ENCODE measurements at regions not wholly inside any gene's neighbourhood (a gene's known extent, or its start where the extent isn't known, plus 50 kb on each side); places are given as distances from the start of the nearest gene placed in this dataset.

- no peaks in the 10 kb centered on the region for H3K9me3 Mint-ChIP-seq
- no peaks in the 10 kb centered on the region for H3K36me3 Mint-ChIP-seq (ENCODE audit: low read depth)
- H3K36me3 ChIP-seq (ENCODE audit: insufficient read depth, low read length), result no peaks in the 10 kb centered on the region
- ChIA-PET CTCF (no interaction called here), POLR2A (no interaction called here)
- intact Hi-C loops (cut with DNase I, micrococcal nuclease), result no loop called here
- H3K27ac Mint-ChIP-seq, result no peak overlapping the region
- no peak overlapping the region for H3K4me3 ChIP-seq (ENCODE audit: low read length)
- no peaks in the 10 kb centered on the region for H3K27me3 ChIP-seq (ENCODE audit: control insufficient read depth in 1 of 2, insufficient read depth in 2 of 2, low read length in 2 of 2)
- no peak overlapping the region for H3K27ac ChIP-seq (ENCODE audit: low read depth in 1 of 2, low read length in 2 of 2)
- no peak for TF ChIP-seq CTCF (IDR thresholded peaks at IDR 0.05)
- H3K27me3 Mint-ChIP-seq, result no peaks in the 10 kb centered on the region
- H3K4me1 ChIP-seq (ENCODE audit: insufficient read depth, low read length), result peaks cover 15% of the 10 kb centered on the region
- H3K4me1 Mint-ChIP-seq (ENCODE audit: low read depth), result peaks cover 14% of the 10 kb centered on the region
- H3K4me3 Mint-ChIP-seq, result no peak overlapping the region
- ATAC-seq (ENCODE audit: poor library complexity), result no peak
- H3K9me3 ChIP-seq (ENCODE audit: control insufficient read depth in 1 of 2, insufficient read depth in 1 of 2, low read length in 2 of 2), result peaks cover 0 to 3% of the 10 kb centered on the region in 2 experiments
- DNase-seq, result peak in 3 of 14 experiments; percentile 27 to 41 (median 37)
These were observed 112.2 kb upstream of the SLC4A7 start for GRCh38 chr3:27596334-27596841.

GRCh38 chr3:27594096-27594690, 110.0 kb upstream of the SLC4A7 start:
- H3K4me1 ChIP-seq (ENCODE audit: insufficient read depth, low read length), result peaks cover 31% of the 10 kb centered on the region
- no peak overlapping the region for H3K27ac ChIP-seq (ENCODE audit: low read depth in 1 of 2, low read length in 2 of 2)
- no peaks in the 10 kb centered on the region for H3K27me3 Mint-ChIP-seq
- ChIA-PET CTCF (no interaction called here), POLR2A (no interaction called here)
- no peak overlapping the region for H3K27ac Mint-ChIP-seq
- no peaks in the 10 kb centered on the region for H3K9me3 Mint-ChIP-seq
- no peaks in the 10 kb centered on the region for H3K27me3 ChIP-seq (ENCODE audit: control insufficient read depth in 1 of 2, insufficient read depth in 2 of 2, low read length in 2 of 2)
- no peak for ATAC-seq (ENCODE audit: poor library complexity)
- H3K36me3 Mint-ChIP-seq (ENCODE audit: low read depth), result no peaks in the 10 kb centered on the region
- DNase-seq, result no peak
- H3K36me3 ChIP-seq (ENCODE audit: insufficient read depth, low read length), result no peaks in the 10 kb centered on the region
- intact Hi-C loops (cut with DNase I, micrococcal nuclease), result no loop called here
- H3K9me3 ChIP-seq (ENCODE audit: control insufficient read depth in 1 of 2, insufficient read depth in 1 of 2, low read length in 2 of 2), result no peaks in the 10 kb centered on the region
- no peak for TF ChIP-seq CTCF (IDR thresholded peaks at IDR 0.05)
- H3K4me3 ChIP-seq (ENCODE audit: low read length), result no peak overlapping the region
- H3K4me3 Mint-ChIP-seq, result no peak overlapping the region
- H3K4me1 Mint-ChIP-seq (ENCODE audit: low read depth), result peaks cover 31% of the 10 kb centered on the region

GRCh38 chr3:27593173-27593572, 109.0 kb upstream of the SLC4A7 start:
- Histone ChIP-seq H3K27ac (ENCODE audit: low read depth in 1 of 2, low read length in 2 of 2) (no peak overlapping the region), H3K4me3 (ENCODE audit: low read length) (no peak overlapping the region), H3K36me3 (ENCODE audit: insufficient read depth, low read length) (no peaks in the 10 kb centered on the region), H3K4me1 (ENCODE audit: insufficient read depth, low read length) (peaks cover 31% of the 10 kb centered on the region), H3K9me3 (ENCODE audit: control insufficient read depth in 1 of 2, insufficient read depth in 1 of 2, low read length in 2 of 2) (no peaks in the 10 kb centered on the region), H3K27me3 (ENCODE audit: control insufficient read depth in 1 of 2, insufficient read depth in 2 of 2, low read length in 2 of 2) (no peaks in the 10 kb centered on the region)
- ATAC-seq (ENCODE audit: poor library complexity), result no peak
- no peaks in the 10 kb centered on the region for H3K27me3 Mint-ChIP-seq
- H3K36me3 Mint-ChIP-seq (ENCODE audit: low read depth), result no peaks in the 10 kb centered on the region
- no peak overlapping the region for H3K4me3 Mint-ChIP-seq
- no peaks in the 10 kb centered on the region for H3K9me3 Mint-ChIP-seq
- CTCF ChIA-PET, result no interaction called here
- DNase-seq, result no peak
- intact Hi-C loops (cut with DNase I, micrococcal nuclease), result no loop called here
- no peak overlapping the region for H3K27ac Mint-ChIP-seq
- H3K4me1 Mint-ChIP-seq (ENCODE audit: low read depth), result peaks cover 31% of the 10 kb centered on the region
- POLR2A ChIA-PET, result interaction anchor here (0.7 kb wide), 1 partner anchor 126 kb away, joined by 3 read pairs; no protein-coding TSS in a partner anchor
- TF ChIP-seq CTCF (IDR thresholded peaks at IDR 0.05), result no peak
